HepG2 (cell line): ENCODE measurements at regions not wholly inside any gene's neighbourhood (a gene's known extent, or its start where the extent isn't known, plus 50 kb on each side); places are given as distances from the start of the nearest gene placed in this dataset.
A peak's percentile ranks its signal among the peaks of the same experiment; 100 is the strongest.

Experiments used
- CHCHD3 ChIP-seq: sonication (generic); formaldehyde crosslinking; IDR thresholded peaks from 2 replicates; pipeline ENCODE4 v1.8.0; 2022; ENCODE audit warnings: mild to moderate bottlenecking, missing genetic modification reagents, moderate library complexity
- JUN ChIP-seq: sonication (generic); formaldehyde crosslinking; IDR thresholded peaks from 2 replicates; pipeline ENCODE4 v1.4.0; 2020; ENCODE audit warnings: mild to moderate bottlenecking, missing genetic modification reagents
- KAT2B ChIP-seq: fragments of 150-350 bp; IDR thresholded peaks from 2 replicates; pipeline ENCODE4 v1.6.1; 2014; ENCODE audit warnings: low read depth, low read length, borderline replicate concordance
- KLF12 ChIP-seq: sonication (generic); formaldehyde crosslinking; IDR thresholded peaks from 2 replicates; pipeline ENCODE4 v1.4.0; 2020; ENCODE audit warnings: missing genetic modification reagents, borderline replicate concordance
- KLF16 ChIP-seq, 2 experiments: sonication (generic) in 1 of 2; formaldehyde crosslinking in 1 of 2; IDR thresholded peaks; 2 replicates each; pipeline versions ENCODE4 v1.6.1 to v1.8.0; 2016 to 2023; ENCODE audit warnings: missing genetic modification reagents in 2 of 2, missing compliant biosample characterization in 1 of 2
- MEIS2 ChIP-seq: sonication (generic); formaldehyde crosslinking; IDR thresholded peaks from 2 replicates; pipeline ENCODE4 v1.9.0; 2021; ENCODE audit warnings: mild to moderate bottlenecking, missing genetic modification reagents
- PAX8 ChIP-seq: sonication (generic); formaldehyde crosslinking; IDR thresholded peaks from 2 replicates; pipeline ENCODE4 v1.8.0; 2022; ENCODE audit warnings: mild to moderate bottlenecking, missing genetic modification reagents, borderline replicate concordance
- TAF1 ChIP-seq: sonication (generic); formaldehyde crosslinking; IDR thresholded peaks from 2 replicates; pipeline ENCODE4 v1.4.0; 2020; ENCODE audit warnings: missing genetic modification reagents
- TFAP4 ChIP-seq: sonication (generic); IDR thresholded peaks from 2 replicates; pipeline ENCODE4 v1.6.1; 2016; ENCODE audit warnings: low read depth, borderline replicate concordance
- ZBTB10 ChIP-seq: sonication (generic); formaldehyde crosslinking; IDR thresholded peaks from 2 replicates; pipeline ENCODE4 v1.4.0; 2020; ENCODE audit warnings: missing genetic modification reagents, borderline replicate concordance
- ZFP62 ChIP-seq: sonication (generic); formaldehyde crosslinking; IDR thresholded peaks from 2 replicates; pipeline ENCODE4 v1.4.0; 2020; ENCODE audit warnings: missing genetic modification reagents
- ZMAT5 ChIP-seq: sonication (generic); formaldehyde crosslinking; IDR thresholded peaks from 2 replicates; pipeline ENCODE4 v1.5.0; 2020; ENCODE audit warnings: mild to moderate bottlenecking, low read depth, missing genetic modification reagents, borderline replicate concordance
- ZNF101 ChIP-seq: sonication (generic); formaldehyde crosslinking; IDR thresholded peaks from 2 replicates; pipeline ENCODE4 v1.4.0; 2020; ENCODE audit warnings: mild to moderate bottlenecking, low read depth, missing genetic modification reagents, borderline replicate concordance
- ZNF264 ChIP-seq: sonication (generic); formaldehyde crosslinking; IDR thresholded peaks from 2 replicates; pipeline ENCODE4 v1.4.0; 2020; ENCODE audit warnings: missing genetic modification reagents
- ZNF552 ChIP-seq: sonication (generic); formaldehyde crosslinking; IDR thresholded peaks from 2 replicates; pipeline ENCODE4 v1.9.0; 2022; ENCODE audit warnings: missing genetic modification reagents, mild to moderate bottlenecking, borderline replicate concordance
- ZNF564 ChIP-seq: sonication (generic); formaldehyde crosslinking; IDR thresholded peaks from 2 replicates; pipeline ENCODE4 v1.8.1; 2023; ENCODE audit warnings: mild to moderate bottlenecking, missing genetic modification reagents
- ZNF737 ChIP-seq: sonication (generic); formaldehyde crosslinking; IDR thresholded peaks from 2 replicates; pipeline ENCODE4 v1.5.0; 2020; ENCODE audit warnings: missing genetic modification reagents, mild to moderate bottlenecking, borderline replicate concordance
- ZNF782 ChIP-seq: sonication (generic); formaldehyde crosslinking; IDR thresholded peaks from 2 replicates; pipeline ENCODE4 v1.4.0; 2020; ENCODE audit warnings: missing genetic modification reagents, mild to moderate bottlenecking, borderline replicate concordance
- ZSCAN12 ChIP-seq: sonication (generic); formaldehyde crosslinking; IDR thresholded peaks from 2 replicates; pipeline ENCODE4 v1.9.0; 2021; ENCODE audit warnings: mild to moderate bottlenecking, missing genetic modification reagents
- TF ChIP-seq, protein P1 (sequence below): sonication (generic); formaldehyde crosslinking; IDR thresholded peaks from 2 replicates; pipeline ENCODE4 v1.4.0; 2020; ENCODE audit warnings: mild to moderate bottlenecking, missing genetic modification reagents
- TF ChIP-seq, protein P2 (sequence below), 2 experiments: fragments of 450-650 bp in 1 of 2; sonication (generic) in 1 of 2; formaldehyde crosslinking; IDR thresholded peaks; 2 replicates each; pipeline versions ENCODE4 v1.5.0 to v1.8.0; 2020 to 2022; ENCODE audit warnings: mild to moderate bottlenecking in 1 of 2, missing genetic modification reagents in 1 of 2
- TF ChIP-seq, protein P3 (sequence below): sonication (generic); formaldehyde crosslinking; IDR thresholded peaks from 2 replicates; pipeline ENCODE4 v1.5.0; 2020; ENCODE audit warnings: missing genetic modification reagents

DNA sequence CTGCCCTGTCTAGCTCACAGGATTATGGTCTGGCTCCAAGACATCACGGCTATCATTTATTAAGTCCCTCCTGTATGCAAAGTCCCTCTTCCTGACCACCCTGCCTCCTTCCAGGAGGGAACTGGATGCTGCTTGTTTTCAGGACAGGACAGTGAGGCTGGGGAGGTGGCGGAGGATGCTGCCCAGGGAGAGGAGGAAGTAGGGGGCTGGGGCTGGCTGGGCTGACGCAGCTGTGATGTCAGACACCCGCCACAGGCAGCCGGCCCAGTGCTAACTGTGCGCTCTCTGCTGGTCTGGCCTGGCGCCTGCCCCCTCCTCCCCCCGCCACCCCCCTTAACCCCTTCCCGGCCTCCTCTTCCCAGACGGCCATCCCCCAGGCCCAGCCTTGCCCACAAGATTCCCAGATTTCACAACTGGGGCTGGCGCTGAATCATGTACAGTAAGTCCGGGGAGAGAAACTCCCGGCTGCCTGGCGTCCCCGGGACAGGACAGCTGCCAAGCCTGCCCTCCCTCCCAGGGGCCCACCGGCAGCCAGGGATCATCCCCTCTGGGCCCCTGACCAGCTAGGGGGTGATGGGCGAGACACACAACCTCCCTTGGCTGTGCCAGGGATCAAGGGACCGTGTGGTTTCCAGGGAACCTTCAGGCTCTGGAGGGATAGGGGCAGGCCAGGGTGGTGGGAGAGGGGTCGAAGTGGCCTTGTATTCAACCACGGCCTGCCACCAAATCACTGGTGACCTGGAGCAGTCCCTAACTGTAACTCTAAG lies 118.1 kb downstream of the CEBPB start (continued):
- TF ChIP-seq, protein P1, sequence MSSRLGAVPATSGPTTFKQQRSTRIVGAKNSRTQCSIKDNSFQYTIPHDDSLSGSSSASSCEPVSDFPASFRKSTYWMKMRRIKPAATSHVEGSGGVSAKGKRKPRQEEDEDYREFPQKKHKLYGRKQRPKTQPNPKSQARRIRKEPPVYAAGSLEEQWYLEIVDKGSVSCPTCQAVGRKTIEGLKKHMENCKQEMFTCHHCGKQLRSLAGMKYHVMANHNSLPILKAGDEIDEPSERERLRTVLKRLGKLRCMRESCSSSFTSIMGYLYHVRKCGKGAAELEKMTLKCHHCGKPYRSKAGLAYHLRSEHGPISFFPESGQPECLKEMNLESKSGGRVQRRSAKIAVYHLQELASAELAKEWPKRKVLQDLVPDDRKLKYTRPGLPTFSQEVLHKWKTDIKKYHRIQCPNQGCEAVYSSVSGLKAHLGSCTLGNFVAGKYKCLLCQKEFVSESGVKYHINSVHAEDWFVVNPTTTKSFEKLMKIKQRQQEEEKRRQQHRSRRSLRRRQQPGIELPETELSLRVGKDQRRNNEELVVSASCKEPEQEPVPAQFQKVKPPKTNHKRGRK (CRISPR knock-in tag), result no peak
- no peak for TF ChIP-seq CHCHD3 (CRISPR knock-in tag)
- peak; percentile 80; the same call in 1 of the 2 replicates for TF ChIP-seq TFAP4
- TF ChIP-seq ZFP62 (CRISPR knock-in tag), result no peak
- no peak for TF ChIP-seq ZNF782 (CRISPR knock-in tag)
- no peak for TF ChIP-seq ZBTB10 (CRISPR knock-in tag)
- TF ChIP-seq KLF16 (CRISPR knock-in tag; IDR thresholded peaks at IDR 0.05), result peak in 1 of 2 experiments; percentile 84; a peak in 2 of 4 replicates
- no peak for TF ChIP-seq KAT2B
- 0 out of 2 replicates have a peak, but pooled peaks have one; percentile 22 for TF ChIP-seq ZNF264 (CRISPR knock-in tag)
- TF ChIP-seq, protein P2, sequence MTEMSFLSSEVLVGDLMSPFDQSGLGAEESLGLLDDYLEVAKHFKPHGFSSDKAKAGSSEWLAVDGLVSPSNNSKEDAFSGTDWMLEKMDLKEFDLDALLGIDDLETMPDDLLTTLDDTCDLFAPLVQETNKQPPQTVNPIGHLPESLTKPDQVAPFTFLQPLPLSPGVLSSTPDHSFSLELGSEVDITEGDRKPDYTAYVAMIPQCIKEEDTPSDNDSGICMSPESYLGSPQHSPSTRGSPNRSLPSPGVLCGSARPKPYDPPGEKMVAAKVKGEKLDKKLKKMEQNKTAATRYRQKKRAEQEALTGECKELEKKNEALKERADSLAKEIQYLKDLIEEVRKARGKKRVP (CRISPR knock-in tag; IDR thresholded peaks at IDR 0.05), result peak in 1 of 2 experiments; percentile 62; a peak in 2 of 4 replicates
- TF ChIP-seq MEIS2 (CRISPR knock-in tag), result 0 out of 2 replicates have a peak, but pooled peaks have one; percentile 39
- TF ChIP-seq ZSCAN12, result no peak
- TF ChIP-seq PAX8 (CRISPR knock-in tag), result no peak
- TF ChIP-seq, protein P3, sequence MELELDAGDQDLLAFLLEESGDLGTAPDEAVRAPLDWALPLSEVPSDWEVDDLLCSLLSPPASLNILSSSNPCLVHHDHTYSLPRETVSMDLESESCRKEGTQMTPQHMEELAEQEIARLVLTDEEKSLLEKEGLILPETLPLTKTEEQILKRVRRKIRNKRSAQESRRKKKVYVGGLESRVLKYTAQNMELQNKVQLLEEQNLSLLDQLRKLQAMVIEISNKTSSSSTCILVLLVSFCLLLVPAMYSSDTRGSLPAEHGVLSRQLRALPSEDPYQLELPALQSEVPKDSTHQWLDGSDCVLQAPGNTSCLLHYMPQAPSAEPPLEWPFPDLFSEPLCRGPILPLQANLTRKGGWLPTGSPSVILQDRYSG, result 0 out of 2 replicates have a peak, but pooled peaks have one; percentile 16
- TF ChIP-seq ZMAT5, result no peak
- TF ChIP-seq ZNF101 (CRISPR knock-in tag), result no peak
- TF ChIP-seq ZNF564, result no peak
- TF ChIP-seq ZNF552 (CRISPR knock-in tag), result no peak; the same call in 1 of the 2 replicates
- no peak for TF ChIP-seq JUN (CRISPR knock-in tag)
- peak; percentile 81 for TF ChIP-seq TAF1
- TF ChIP-seq KLF12 (CRISPR knock-in tag), result no peak
- no peak for TF ChIP-seq ZNF737
